NCI-H1694 (cell line): ENCODE measurements at regions not wholly inside any gene's neighbourhood (a gene's known extent, or its start where the extent isn't known, plus 50 kb on each side); places are given as distances from the start of the nearest gene placed in this dataset.

ENCODE experiments used
- DNase-seq: peaks from one replicate; lab custom pipeline; 2025; lab: John Stamatoyannopoulos, UW

DNA sequence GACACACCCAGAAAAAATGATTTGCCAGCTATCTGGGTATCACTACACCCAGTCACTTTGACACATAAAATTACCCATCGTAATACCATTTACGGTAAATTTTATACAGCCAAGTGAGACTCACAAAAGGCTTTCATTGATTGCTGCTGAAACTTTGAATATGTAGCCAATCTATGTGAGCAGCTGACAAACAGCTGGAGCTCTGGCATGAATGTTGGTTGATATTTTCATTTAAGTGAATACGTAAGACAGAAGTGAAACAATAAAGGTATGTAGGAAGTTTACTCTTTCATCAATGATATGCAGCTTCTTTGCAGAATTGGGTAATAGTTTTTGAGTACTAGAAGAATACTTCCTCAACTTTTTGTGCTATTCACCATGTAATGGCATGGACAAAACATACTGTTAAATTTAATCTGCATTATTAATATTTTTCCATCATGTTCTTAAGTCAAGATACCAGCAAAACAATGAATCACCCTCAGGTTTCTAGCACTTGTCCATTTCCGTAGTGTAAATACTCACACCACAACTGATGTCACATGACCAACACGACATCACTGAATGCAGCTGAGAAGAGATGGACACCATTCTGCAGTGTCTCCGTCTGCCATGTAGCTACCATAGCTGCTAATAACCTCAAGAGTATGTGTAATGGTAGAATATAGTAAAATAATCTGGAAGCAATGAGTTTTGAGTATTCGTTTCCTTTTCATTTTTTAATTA is 205.9 kb upstream of the HES1 start:
- DNase-seq, result no peak

DNA sequence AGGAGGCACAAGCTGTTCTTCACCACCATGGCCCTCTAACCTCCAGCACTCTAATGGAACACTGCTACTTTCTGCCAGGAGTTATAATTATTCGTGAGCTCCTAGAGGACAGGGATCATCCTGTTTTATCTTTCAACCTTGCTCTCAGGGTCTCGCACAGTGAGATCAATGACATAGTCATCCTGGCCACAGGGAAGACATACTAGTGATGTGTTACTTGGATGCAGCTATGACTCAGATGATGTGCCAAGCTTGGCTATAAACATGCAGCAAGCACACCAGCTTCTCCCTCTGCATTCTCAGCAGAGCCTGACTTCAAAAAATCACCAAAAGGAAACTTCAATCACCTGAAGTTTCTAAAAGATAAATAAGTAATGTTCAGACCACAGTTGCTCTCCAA is 203.8 kb upstream of the HES1 start:
- no peak for DNase-seq

DNA sequence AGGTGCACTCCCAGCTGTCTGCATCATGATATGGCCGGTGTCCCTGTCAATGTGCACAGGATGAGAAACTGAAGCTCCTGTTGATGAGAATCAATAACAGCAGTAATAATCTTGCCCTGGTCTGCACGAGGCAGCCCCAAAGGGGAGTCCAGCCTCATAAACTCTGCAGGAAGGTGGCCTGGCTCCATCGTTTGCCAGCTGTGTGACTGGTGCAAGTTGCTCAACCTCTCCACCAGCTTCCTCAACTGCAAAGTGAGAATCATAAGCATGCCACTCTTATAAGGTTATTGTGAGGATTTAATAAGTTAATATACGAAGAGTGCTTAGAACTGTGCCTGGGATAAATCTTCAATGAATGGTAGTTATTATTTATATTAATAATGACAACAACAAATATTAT is 203.4 kb upstream of the HES1 start:
- no peak for DNase-seq

DNA sequence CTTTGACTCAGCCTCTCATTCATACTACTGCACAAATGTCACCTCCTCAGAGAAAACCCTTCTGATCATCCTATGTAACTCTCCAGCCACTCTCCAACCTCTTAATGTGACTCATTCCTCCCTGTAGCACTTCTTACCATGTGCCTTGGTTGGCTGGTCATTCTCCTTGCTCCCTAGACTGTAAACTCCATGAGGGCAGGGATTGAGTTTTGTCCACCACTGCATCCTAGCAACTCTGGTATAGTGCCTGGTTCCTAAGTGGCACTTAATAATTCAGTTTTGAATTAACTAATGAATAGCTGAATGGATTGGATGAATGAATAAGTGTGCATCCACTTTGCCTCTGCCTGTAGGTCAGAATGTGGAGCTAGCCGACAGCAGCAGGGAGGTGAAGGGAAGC is 202.5 kb upstream of the HES1 start:
- no peak for DNase-seq

DNA sequence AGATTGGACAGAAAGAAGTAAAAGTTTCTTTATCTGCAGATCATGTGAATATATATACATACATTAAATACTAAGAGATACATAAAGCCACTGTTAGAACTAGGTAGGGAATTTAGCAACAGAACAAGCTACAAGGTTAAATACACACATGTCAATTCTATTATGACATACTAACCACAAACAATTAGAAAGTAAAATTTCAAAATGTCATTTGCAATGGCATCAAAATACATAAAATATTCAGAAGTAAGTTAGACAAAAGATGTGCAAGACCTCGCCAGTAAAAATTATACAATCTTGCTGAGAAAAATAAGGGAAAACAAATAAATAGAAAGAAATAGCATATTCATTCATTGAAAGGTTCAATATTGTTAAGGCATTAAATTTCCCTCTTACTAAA is 200.0 kb upstream of the HES1 start:
- DNase-seq, result no peak

DNA sequence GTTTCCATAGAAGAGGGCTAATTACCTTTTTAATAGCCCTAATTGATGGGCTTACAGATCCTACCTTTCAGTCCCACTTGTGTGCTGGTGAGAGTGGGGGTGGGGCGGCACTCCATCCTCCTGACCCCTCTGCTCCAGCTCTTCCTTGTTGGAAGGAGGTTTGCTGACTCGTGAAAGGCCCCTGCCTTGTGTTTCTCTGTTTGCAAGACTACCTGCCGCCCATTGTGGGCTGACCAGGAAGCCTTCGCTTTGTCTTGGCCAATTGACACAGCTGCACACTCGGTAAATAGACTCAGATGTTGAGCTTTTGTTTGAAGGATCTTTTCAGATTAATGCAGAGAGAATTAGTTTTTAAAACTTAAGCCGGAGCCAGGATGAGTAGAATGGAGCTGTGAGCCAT is 197.3 kb upstream of the HES1 start:
- no peak for DNase-seq

DNA sequence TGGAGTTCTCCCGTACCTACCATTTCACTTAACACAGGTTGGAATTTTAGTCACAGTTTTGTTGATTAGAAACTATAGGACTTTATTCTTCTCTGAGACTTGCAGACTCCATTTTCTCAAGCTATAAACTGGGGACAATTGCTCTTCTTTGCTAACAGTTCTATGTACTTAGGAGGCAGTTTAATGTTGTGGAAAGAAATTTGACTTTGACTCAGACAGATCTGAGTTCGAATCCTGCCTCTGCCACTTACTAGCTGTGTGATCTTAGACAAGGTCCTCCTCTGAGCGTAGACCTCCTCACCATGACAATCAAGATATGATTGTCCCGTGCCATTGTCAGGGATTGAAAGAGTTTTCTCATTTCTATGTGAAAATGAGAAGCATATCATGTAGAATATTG is 196.4 kb upstream of the HES1 start:
- no peak for DNase-seq

DNA sequence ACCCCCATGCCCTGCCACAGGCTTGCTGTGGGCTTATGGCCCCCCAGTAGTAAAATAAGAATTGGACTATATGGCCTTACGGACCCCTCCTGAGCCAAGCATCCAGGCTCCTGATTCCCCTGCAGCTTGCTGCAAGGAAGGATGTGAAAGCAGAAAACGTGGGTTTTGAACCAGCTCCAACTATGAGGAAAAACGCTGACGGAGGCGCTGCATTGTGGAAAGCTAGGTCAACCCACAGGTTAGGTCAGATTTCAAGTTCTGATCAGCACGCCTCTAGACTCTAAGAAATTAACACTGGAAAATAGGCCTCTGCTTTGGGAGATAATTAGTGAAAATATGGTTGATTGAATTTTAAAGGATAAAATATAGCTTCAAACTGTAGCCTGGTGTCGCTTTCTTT is 195.4 kb upstream of the HES1 start:
- no peak for DNase-seq

DNA sequence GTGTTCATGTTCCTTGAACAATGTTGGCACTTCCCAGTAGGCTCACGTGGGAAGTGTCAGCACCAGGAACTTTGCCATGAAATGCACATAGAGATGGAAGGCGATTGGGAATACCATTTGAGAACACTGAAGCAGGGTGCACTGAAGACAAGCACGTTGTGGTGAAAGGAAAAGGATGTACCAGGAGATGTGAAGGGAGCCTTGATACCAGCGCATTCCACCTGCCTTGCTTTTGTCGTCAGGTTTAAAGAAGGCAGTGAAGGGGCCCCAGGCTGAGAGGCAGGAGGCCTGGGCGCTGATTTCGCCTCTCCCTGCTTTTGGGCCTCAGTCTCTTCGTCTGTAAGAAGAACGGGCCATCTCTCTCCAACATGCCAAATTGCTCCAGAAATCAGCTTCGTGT is 194.5 kb upstream of the HES1 start:
- DNase-seq, result no peak

DNA sequence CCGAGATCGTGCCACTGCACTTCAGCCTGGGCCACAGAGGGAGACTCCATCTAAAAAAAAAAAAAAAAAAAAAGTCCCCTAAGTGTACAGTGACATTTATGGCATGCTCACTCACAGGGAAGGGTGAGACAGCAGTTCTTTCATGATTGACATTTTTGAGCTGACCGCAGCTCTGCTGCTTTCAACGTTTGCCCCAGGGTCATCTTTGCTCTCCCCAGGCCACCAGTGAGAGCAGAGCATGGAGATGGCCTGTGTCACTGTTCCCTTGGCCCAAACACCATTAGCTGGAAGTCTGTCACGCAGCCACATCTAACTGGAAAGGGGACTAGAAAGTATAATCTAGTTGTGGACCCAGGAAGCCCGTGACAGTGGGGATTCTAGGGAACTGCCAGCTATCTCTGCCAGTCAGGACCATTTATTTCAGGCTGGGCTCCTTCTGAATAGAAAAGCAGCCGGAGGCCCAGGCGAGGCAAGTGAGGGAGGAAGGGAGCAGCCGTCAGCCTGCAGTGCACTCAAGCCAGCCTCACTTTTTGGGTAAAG is 193.4 kb upstream of the HES1 start:
- no peak for DNase-seq

DNA sequence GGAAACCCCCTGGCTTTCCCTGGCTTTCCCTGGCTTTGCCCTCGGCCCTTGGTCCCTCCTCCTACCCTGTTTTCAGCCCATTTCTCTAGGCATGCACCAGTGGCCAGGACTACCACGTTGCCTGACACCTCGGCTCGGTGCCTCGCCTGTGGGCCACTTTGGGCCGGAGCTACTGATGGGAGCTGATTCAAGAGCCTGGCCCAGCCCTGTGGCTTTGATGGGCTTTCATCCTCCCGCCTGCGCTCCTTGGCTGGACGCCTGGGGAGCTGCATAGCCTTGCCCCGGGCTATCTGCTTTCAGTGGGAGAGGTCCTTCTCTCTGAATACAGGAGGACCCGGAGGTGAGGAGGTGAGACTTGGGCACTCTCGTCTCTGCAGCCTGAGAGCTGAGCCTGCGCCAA is 192.7 kb upstream of the HES1 start:
- DNase-seq, result no peak

DNA sequence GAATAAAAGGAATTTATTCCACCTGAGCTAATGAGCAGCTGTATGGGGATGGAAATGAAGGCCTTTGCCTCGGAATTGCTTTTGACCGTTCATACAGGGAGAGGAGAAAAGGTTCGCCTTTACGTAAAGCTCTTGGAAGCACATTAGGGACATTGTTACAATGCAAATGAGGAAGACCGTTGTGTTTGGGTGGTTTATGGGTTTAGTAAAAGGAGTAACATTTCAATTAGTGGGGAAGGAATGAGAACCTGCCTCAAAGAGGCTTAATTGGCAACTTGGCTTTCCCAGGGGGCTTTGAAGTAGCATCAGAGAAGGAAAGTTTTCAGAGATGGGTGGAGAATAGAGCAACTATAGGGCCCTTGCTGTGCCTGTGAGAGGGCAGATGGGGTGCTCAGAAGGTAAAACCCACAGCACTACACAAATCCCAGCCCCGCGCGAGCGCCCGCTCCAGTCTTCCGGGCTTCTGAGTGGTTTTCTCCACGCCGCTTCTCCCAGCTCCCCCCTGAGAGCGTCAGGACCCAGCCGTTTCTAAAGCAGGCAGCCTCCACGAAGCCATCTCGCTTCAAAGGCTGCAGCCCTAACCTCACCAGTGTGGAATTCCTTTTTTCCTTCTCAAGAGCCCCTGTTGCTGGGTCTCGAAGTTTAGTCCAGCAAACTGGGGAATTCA is 192.0 kb upstream of the HES1 start:
- DNase-seq, result no peak

DNA sequence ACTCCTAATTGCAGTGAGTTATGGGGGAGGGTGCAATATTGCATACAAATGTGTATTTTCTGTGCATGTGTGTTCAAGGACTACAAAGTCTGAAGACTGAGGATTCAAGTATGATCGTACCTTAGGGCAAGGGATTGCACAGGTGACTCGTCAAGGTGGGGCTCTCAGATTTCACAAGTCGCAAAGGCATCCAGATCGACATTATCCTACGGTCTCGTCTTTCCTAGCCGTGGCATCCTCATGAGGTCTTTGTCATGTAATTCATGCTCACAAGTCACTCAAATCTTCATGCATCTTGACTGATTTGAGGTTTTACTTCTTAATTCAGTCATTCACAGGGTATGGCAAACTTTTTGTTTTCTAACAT is 191.4 kb upstream of the HES1 start:
- DNase-seq, result no peak

DNA sequence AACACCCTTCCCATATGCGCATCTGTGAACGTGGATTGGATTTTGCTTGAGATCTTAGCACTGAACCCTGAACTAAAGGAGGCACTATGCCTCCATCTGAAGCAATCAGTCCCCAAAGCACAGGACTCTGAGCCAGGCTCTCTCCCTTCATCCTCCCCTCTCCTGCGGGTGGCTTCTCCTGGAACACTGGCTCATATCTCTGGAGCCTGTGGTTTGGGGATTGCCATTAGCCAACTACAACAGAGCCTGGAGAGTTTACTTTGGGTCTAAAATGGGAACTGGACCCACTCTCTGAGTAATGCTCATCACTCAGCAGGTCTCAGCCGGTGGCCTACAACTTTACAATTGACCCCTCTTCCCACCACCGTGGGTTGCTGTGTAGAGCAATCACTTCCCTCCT is 190.8 kb upstream of the HES1 start:
- DNase-seq, result no peak

DNA sequence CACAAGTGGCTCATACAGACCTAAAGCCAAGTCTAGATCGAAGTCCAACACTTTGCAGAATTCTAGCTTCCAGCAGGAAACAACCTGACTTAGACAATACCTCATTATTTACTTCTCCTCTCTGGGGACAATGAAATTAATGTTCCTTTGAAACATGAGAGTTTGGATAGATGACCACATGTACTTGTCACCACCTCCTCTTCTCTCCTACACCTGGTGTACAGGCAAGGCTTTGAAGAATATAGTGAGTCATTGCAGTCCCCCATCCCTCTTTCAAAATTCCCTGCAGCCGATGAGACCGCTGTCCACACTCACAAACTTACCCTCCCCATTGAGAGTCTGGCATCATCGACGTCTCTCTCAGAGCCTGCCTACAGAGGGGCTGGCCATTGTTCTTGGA is 189.0 kb upstream of the HES1 start:
- DNase-seq, result no peak

DNA sequence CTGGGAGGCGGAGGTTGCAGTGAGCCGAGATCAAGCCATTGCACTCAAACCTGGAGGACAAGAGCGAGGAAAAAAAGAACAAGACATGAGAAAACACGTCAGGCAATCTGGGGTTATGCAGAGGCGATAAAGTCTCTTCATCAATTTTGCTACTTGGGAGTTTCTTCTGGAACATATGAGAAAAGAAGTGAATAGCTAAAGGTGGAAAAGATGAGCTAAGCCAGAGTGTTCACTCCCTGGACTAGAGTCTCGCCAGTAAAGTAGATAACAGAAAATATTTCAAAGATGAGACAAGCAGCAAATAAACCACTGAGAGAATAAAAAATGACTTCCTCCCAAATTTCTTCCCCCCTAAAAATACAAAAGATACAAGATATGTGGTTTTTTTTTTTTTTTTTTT is 188.4 kb upstream of the HES1 start:
- no peak for DNase-seq

DNA sequence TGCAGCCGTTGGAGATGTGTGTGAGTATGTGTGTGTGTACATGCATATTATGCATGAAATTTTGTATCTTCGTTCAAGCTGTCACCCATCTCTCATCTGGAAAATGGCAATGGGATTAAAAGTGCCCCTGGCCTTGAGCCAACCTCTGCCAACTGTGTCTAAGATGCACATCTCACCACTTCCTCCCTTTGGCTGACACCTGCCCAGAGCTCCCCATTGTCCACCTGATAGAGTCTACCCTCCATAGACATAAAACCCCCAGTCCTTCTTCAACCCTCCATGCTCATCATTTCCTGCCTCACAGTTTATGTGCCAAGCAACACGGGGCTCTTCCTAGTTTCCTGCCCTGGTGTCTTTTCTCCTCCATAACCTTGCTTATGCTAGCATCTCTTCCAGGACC is 187.5 kb upstream of the HES1 start:
- no peak for DNase-seq

DNA sequence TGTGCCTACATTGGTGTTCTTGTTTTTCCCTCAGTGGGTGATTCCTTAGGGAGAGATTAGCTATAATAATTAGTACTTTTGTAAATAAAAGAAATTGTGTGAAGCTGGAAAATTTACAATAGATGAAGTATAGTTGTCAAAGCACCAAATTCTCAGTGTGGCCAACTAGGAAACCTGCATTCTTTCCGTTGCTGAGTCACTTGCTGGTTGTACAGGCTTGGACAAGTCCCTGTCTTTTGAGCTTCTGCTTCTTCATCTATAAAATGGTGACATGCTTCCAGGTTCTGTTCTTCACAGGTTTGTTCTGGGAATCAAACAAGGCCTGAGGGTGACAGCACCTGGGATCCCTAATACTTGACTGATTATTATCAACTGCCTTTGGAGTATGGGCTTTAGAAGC is 184.1 kb upstream of the HES1 start:
- no peak for DNase-seq

DNA sequence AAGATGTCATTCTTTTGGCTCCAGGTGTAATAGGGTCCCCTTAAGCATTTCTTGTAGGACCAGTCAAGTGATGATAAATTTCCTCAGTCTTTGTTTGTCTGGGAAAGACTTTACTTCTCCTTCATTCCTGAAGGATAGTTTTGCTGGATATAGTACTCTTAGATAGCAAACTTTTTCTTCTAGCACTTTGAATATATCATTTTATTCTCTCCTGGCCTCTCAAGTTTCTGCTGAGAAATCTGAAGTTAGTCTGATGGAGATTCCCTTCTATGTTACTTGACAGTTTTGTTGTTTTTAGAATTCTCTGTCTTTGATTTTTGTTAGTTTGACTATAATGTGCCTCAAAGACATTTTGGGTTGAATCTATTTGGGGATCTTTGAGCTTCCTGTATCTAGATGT is 181.2 kb upstream of the HES1 start:
- DNase-seq, result no peak

DNA sequence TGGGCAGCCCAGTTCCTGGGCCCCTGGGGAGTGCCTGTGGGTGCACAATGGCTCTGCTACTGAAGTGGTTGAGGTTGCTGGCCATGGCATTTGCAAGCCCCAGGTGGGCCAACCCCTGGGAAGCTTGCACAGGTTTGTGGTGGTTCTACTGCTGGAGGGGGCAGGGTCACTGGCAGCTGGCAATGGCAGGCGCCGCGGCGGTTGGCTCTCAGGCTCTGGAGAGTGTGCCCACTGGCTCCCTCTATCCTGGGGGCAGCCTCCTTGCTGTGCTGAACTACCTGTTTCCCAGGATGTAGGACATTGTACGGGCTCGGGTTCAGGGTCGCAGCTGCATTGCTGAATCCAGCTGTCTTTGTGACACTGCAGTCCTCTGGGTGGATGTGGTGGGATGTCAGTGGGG is 180.2 kb upstream of the HES1 start:
- DNase-seq, result no peak

DNA sequence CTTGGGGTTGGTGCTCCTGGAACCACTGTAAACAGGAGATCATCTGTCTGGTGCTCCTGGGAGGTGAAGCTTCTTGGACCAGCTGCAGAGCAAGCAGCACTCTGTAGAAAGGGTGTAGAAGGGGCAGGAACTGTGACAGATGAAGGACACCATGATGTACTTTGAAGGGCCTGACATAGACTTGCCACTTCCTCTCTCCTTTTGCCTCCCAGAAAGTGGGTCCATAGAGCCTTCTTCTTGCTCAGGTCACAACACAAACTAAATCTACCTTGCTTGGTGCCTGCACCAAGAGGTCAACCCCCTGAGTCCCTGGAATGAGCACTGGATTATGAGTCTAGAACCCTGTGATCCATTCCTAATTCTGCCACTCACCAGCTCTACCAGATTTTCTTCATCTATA is 176.1 kb upstream of the HES1 start:
- no peak for DNase-seq

DNA sequence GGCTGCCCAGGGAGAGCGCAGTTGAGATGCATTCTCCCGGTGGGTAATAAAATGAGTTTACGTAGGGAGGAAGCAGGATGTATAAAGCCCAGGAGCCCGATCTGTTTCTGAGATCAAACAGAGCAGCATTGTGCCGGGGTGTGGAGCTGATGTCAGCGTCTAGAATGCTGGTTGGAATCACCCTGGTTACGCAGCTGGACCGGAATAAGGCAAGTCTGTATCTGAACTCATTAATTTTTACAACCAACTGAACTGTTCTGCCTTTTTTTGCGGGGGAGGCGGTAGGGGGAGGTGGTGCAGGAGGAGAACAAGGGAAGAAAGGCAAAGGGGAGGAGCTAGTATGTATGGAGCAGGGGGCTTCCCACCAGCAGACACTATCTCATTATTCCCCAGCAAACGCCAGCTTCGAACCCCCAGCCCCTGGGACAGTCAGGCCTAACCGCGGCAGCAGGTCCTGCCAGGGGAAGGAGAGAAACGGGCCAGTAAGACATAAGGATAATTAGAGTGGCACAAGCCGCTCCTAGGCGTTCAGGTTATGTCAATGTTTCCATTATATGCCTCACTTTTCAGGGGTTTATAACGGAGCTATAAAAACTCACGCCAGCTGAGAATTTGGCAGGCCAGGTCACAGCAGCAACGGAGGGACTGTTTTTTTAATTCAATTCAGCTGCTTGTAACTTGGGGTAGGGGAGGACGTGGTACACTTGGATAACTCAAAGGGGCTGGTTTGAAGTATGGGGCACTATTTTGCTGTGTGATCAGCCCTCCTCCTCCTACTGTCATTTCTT is 175.3 kb upstream of the HES1 start:
- no peak for DNase-seq

DNA sequence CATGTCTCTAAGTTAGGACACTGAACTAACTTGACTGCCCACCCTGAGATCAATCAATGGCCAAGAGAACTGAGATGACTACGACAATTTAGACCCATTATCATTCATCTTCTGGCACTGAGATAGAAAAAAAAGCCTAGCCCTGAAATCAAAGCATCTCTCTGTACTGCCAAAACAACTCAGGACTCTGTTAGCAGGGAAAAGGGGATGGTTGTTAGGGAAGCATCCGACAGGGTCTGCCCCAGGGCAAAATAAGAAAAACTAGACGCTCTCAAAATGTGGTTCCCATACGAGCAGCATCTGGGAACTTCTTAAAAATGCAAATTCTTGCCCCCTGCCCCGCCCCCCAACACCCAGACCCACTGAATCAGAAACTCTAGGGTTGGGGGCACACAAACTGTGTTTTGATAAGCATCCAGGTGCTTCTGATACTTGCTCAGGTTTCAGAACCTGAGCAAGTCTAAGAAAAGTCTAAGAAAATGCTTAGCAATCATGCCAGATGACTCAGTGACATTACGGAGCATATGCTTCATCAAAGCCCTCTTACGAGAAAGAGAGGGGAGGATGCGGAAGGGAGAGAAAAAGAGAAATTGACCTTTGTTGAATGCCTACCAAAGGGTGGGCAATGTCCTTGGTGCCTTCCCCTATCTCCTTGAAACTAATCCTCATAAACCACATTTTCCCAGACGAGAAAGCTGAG is 172.8 kb upstream of the HES1 start:
- DNase-seq, result no peak
